GM19351 (cell line): ENCODE measurements at regions not wholly inside any gene's neighbourhood (a gene's known extent, or its start where the extent isn't known, plus 50 kb on each side); places are given as distances from the start of the nearest gene placed in this dataset.

Experiments used
- ATAC-seq: cut with Tn5 transposase; IDR thresholded peaks from one replicate; pipeline ENCODE4 v1.9.1; 2021; ENCODE audit warnings: mild to moderate bottlenecking, moderate library complexity; ENCODE audit not compliant: unreplicated experiment

- no peak for ATAC-seq
These were observed 143.1 kb downstream of the IRX2 start for GRCh38 chr5:2608391-2608790.

GRCh38 chr5:2607598-2607997 is 143.9 kb downstream of the IRX2 start:
- no peak for ATAC-seq

GRCh38 chr5:2603272-2603575 is 148.3 kb downstream of the IRX2 start:
- ATAC-seq: no peak

- no peak for ATAC-seq
These were observed 148.8 kb downstream of the IRX2 start for GRCh38 chr5:2602451-2603271.

- ATAC-seq: no peak
These were observed 153.0 kb downstream of the IRX2 start for GRCh38 chr5:2598503-2598902.

GRCh38 chr5:2594701-2595100 is 156.8 kb downstream of the IRX2 start:
- ATAC-seq: no peak

- no peak for ATAC-seq
These were observed 158.7 kb downstream of the IRX2 start for GRCh38 chr5:2592766-2593165.

GRCh38 chr5:2591777-2592453 is 159.6 kb downstream of the IRX2 start:
- no peak for ATAC-seq

GRCh38 chr5:2588850-2589501 is 162.5 kb downstream of the IRX2 start:
- no peak for ATAC-seq

GRCh38 chr5:2587189-2588031 is 164.1 kb downstream of the IRX2 start:
- ATAC-seq: no peak

GRCh38 chr5:2586016-2586715 is 165.3 kb downstream of the IRX2 start:
- ATAC-seq: no peak

- ATAC-seq: no peak
These were observed 166.8 kb downstream of the IRX2 start for GRCh38 chr5:2584579-2585269.

- ATAC-seq: no peak
These were observed 169.0 kb downstream of the IRX2 start for GRCh38 chr5:2582507-2582906.

- ATAC-seq: no peak
These were observed 169.4 kb downstream of the IRX2 start for GRCh38 chr5:2582106-2582505.

- ATAC-seq: no peak
These were observed 170.1 kb downstream of the IRX2 start for GRCh38 chr5:2581418-2581817.

- ATAC-seq: no peak
These were observed 172.4 kb downstream of the IRX2 start for GRCh38 chr5:2579126-2579525.

GRCh38 chr5:2577312-2578036 is 174.0 kb downstream of the IRX2 start:
- no peak for ATAC-seq

- ATAC-seq: no peak
These were observed 174.7 kb downstream of the IRX2 start for GRCh38 chr5:2576823-2577222.

- ATAC-seq: no peak
These were observed 175.6 kb downstream of the IRX2 start for GRCh38 chr5:2575871-2576270.
